ENCODE measurements at regions not wholly inside any gene's neighbourhood (a gene's known extent, or its start where the extent isn't known, plus 50 kb on each side); places are given as distances from the start of the nearest gene placed in this dataset.

GRCh38 chr16:60318486-60318885, 1584.4 kb upstream of the GOT2 start:
- TF ChIP-seq POLR2A (IDR thresholded peaks at IDR 0.05), result no peak
- TF ChIP-seq CTCF (IDR thresholded peaks at IDR 0.05), result no peak

All from uterus (tissue), 2 donors.